A673 (cell line): ENCODE measurements at regions not wholly inside any gene's neighbourhood (a gene's known extent, or its start where the extent isn't known, plus 50 kb on each side); places are given as distances from the start of the nearest gene placed in this dataset.
"Not testable (repeated sequence)": the region's sequence is repeated elsewhere in the genome, so short reads cannot be mapped to it uniquely, and the experiment has no call there.

Experiments used
- BruUV-seq: library from RNA; stranded (reverse); fragments of 400-500 nt; replicated peaks from 2 replicates; lab custom pipeline; 2021; lab: Mats Ljungman, UMichigan
- CTCF ChIA-PET: fragments of 300-600 bp; sonication (Branson Sonifier 250); formaldehyde crosslinking; loops from one replicate; lab custom pipeline; 2022; ENCODE audit warnings: antibody characterized with exemption; lab: Charles Lee
- POLR2A ChIA-PET: fragments of 300-600 bp; sonication (Branson Sonifier 250); formaldehyde crosslinking; loops from one replicate; lab custom pipeline; 2022; ENCODE audit warnings: antibody characterized with exemption; ENCODE audit not compliant: low non-redundant PET; lab: Charles Lee
- DNase-seq: peaks from one replicate; pipeline ENCODE4 v3.0.0-alpha.2; 2015; ENCODE audit warnings: low spot score
- H3K27ac ChIP-seq: fragments of 200-600 bp; sonication (generic); 2 replicates; pipeline ENCODE4 v1.5.1; 2016; ENCODE audit warnings: mixed run types, low read depth, mild to moderate bottlenecking, mixed read lengths, antibody characterized with exemption, low read length; ENCODE audit not compliant: poor library complexity, severe bottlenecking
- H3K27me3 ChIP-seq: fragments of 200-600 bp; sonication (generic); replicated peaks from 2 replicates; pipeline ENCODE4 v1.6.1; 2017; ENCODE audit warnings: mixed run types, low read depth, mild to moderate bottlenecking, mixed read lengths, antibody characterized with exemption, low read length; ENCODE audit not compliant: insufficient read depth, poor library complexity
- H3K36me3 ChIP-seq: fragments of 200-600 bp; sonication (generic); 2 replicates; pipeline ENCODE4 v1.6.1; 2016; ENCODE audit warnings: mixed run types, mild to moderate bottlenecking, mixed read lengths, antibody characterized with exemption, low read length; ENCODE audit not compliant: insufficient read depth, poor library complexity, severe bottlenecking
- H3K4me1 ChIP-seq: fragments of 200-600 bp; sonication (generic); 2 replicates; pipeline ENCODE4 v1.6.1; 2017; ENCODE audit warnings: mixed run types, mild to moderate bottlenecking, mixed read lengths, antibody characterized with exemption, low read length; ENCODE audit not compliant: insufficient read depth, poor library complexity, severe bottlenecking
- H3K4me3 ChIP-seq: fragments of 200-600 bp; sonication (generic); 2 replicates; pipeline ENCODE4 v1.5.1; 2016; ENCODE audit warnings: low read depth, mixed run types, mild to moderate bottlenecking, mixed read lengths, low read length; ENCODE audit not compliant: poor library complexity, severe bottlenecking
- H3K9me3 ChIP-seq: fragments of 200-600 bp; sonication (generic); 2 replicates; pipeline ENCODE4 v1.6.1; 2016; ENCODE audit warnings: mixed run types, low read depth, mild to moderate bottlenecking, mixed read lengths, antibody characterized with exemption, low read length; ENCODE audit not compliant: poor library complexity, severe bottlenecking
- EZH2 ChIP-seq: fragments of 200-600 bp; sonication (generic); IDR thresholded peaks from 2 replicates; pipeline ENCODE4 v1.6.1; 2017; ENCODE audit warnings: borderline replicate concordance, low read depth, mild to moderate bottlenecking, mixed read lengths, antibody characterized with exemption, low read length; ENCODE audit not compliant: poor library complexity, severe bottlenecking
- intact Hi-C: fragments of 100-400 bp; cut with micrococcal nuclease; formaldehyde crosslinking; loops from one replicate; pipeline ENCODE4 v1.10.0; 2022; ENCODE audit not compliant: unreplicated experiment
- TF ChIP-seq, protein P1 (sequence below): fragments of 300-800, 200-600 bp; sonication (generic); conservative IDR thresholded peaks from 2 replicates; pipeline ENCODE4 v1.5.1; 2017; ENCODE audit warnings: low read depth, mild to moderate bottlenecking, antibody characterized with exemption, low read length, moderate library complexity, mixed read lengths

- TF ChIP-seq, protein P1, sequence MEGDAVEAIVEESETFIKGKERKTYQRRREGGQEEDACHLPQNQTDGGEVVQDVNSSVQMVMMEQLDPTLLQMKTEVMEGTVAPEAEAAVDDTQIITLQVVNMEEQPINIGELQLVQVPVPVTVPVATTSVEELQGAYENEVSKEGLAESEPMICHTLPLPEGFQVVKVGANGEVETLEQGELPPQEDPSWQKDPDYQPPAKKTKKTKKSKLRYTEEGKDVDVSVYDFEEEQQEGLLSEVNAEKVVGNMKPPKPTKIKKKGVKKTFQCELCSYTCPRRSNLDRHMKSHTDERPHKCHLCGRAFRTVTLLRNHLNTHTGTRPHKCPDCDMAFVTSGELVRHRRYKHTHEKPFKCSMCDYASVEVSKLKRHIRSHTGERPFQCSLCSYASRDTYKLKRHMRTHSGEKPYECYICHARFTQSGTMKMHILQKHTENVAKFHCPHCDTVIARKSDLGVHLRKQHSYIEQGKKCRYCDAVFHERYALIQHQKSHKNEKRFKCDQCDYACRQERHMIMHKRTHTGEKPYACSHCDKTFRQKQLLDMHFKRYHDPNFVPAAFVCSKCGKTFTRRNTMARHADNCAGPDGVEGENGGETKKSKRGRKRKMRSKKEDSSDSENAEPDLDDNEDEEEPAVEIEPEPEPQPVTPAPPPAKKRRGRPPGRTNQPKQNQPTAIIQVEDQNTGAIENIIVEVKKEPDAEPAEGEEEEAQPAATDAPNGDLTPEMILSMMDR: no peak
- no peak for TF ChIP-seq EZH2
- intact Hi-C loops: no loop called here
- peaks cover 5% of the 10 kb centered on the region for H3K9me3 ChIP-seq
- H3K27ac ChIP-seq: no peak overlapping the region
- H3K36me3 ChIP-seq: no peaks in the 10 kb centered on the region
- POLR2A ChIA-PET: no interaction called here
- CTCF ChIA-PET: no interaction called here
- no peak for DNase-seq
- no peak overlapping the region for H3K4me3 ChIP-seq
- no peaks in the 10 kb centered on the region for H3K4me1 ChIP-seq
- BruUV-seq: no TSS peak
- no peaks in the 10 kb centered on the region for H3K27me3 ChIP-seq
These were observed 663.9 kb upstream of the DEFB115 start for GRCh38 chr20:30593572-30593971.

GRCh38 chr20:30594112-30594511 lies 663.4 kb upstream of the DEFB115 start:
- DNase-seq: no peak

DNA sequence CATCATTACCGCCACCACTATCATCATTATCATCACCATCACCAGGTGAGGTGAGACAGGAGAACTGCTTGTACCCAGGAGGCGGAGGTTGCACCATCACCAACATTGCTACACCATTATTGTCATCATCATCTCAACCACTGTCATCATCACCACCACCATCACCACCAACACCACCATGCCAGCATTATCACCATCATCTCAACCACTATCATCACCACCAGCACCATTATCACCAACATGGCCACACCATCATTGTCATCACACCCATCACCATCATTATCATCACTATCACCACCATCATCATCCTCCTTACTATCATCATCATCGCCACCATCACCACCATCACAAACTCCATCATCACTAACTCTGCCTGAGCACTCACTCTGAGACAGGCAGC lies 661.8 kb upstream of the DEFB115 start:
- H3K27ac ChIP-seq: no peak overlapping the region
- intact Hi-C loops: no loop called here
- DNase-seq: no peak
- TF ChIP-seq, protein P1: no peak
- H3K9me3 ChIP-seq: peaks cover 5% of the 10 kb centered on the region
- ChIA-PET CTCF (no interaction called here), POLR2A (no interaction called here)
- BruUV-seq: no TSS peak
- no peaks in the 10 kb centered on the region for H3K27me3 ChIP-seq
- no peaks in the 10 kb centered on the region for H3K4me1 ChIP-seq
- H3K4me3 ChIP-seq: no peak overlapping the region
- H3K36me3 ChIP-seq: no peaks in the 10 kb centered on the region

More at GRCh38 chr20:30594112-30594511, 663.4 kb upstream of the DEFB115 start:
- Histone ChIP-seq H3K36me3 (no peaks in the 10 kb centered on the region), H3K4me3 (no peak overlapping the region), H3K27me3 (no peaks in the 10 kb centered on the region), H3K27ac (no peak overlapping the region), H3K9me3 (peaks cover 5% of the 10 kb centered on the region), H3K4me1 (no peaks in the 10 kb centered on the region)
- ChIA-PET CTCF (no interaction called here), POLR2A (no interaction called here)
- BruUV-seq: no TSS peak
- intact Hi-C loops: no loop called here
- TF ChIP-seq, protein P1: no peak
- no peak for TF ChIP-seq EZH2

DNA sequence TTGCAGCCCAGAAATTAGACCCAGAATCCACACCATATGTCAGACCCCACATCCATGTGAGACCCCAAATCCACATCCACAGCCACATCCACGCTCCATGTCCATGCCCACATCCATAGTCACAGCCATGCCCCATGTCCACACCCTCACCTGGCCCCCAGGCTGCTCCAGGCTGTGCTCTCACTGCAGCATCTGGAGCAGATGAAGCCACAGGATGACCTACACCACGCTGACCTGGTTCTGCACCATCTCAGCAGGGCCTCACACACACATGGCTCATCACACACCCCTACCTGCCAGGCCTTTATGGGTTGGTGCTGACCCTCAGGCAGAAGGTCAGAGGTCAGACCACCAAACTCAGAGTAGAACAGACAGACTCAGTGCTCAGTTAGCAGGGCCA lies 660.0 kb upstream of the DEFB115 start:
- H3K27ac ChIP-seq, POLR2A ChIA-PET, intact Hi-C loops, DNase-seq, H3K36me3 ChIP-seq, H3K4me3 ChIP-seq, BruUV-seq, H3K4me1 ChIP-seq, H3K27me3 ChIP-seq, CTCF ChIA-PET, H3K9me3 ChIP-seq: not testable (repeated sequence)
